ENCODE measurements at regions not wholly inside any gene's neighbourhood (a gene's known extent, or its start where the extent isn't known, plus 50 kb on each side); places are given as distances from the start of the nearest gene placed in this dataset.

DNA sequence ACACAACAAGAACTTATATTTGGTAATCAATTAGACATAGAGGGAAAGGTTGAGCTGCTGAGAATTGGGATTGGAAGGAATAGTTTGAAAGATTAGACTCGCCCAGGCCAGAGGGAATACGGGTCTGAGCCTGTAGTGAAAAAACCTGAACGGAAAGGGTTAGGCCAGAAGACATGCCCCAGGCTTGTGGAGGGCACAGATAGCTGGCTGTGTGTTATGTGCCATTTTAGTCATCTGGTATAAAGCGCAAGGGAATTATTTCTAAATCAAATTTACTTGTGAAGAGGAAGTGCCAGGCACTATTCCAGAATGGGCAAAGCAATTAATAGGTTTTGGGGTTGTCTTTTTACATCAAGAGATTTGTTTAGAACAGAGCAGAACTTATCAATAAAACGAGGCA is 187.5 kb upstream of the ANKRD50 start:
- FAIRE-seq (no peak), DNase-seq (ENCODE audit: low spot score) (no peak)

DNA sequence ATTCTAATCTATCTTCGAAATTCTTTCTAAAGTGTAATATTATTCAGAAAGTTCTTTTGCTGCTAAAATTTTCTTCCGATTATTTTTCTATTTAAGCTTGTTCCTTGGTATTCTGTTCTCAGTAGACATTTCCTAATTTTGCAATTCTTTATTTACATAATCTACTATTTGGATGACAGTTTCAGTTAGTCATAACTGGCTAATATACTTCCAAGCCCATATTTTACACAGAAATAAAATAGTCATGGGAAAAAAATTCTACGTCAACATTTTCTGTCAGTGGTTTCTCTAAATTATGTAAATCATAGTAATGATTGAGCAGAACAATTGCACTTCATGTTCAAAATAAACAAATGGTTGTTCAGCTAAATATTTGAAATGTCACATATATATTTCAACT is 178.0 kb upstream of the ANKRD50 start:
- FAIRE-seq (no peak), DNase-seq (ENCODE audit: low spot score) (no peak)

DNA sequence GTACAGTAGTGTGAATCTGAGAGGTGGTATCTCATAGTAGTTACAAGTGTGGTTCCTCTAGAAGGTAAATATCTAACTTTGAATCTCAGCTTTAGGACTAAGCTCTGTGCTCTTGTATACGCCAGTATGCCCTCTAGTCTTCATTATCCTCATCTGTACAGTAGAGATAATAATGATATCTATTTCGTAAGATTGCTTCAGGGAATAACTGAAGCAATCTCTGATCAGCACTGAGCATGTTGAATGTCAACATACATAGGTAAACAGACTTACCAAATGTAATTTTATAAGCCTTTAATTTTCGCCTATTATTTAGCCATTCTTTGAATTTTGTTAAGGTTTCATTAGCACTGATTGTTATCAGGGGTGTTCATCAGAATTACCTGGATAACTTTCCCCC is 175.2 kb upstream of the ANKRD50 start:
- no peak for FAIRE-seq
- no peak for DNase-seq (ENCODE audit: low spot score)

DNA sequence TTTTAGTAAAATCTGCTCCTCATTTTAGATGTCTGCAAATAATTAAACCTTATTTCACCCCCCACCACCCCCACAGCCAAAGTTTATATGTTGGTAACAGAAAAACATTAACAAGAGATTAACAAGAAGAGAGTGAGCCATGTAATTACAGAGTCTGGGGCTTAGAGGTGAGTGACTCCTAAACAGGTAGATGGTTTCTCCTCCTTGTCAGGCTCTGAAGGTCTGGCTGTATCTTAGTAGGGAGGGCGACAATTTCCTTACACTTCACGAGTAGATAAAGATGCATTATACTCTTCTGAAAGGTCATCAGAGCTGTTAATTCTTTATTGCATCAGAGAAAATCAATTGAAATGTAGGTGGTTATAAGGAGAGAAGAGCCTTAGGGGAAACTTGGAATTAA is 171.8 kb upstream of the ANKRD50 start:
- DNase-seq (ENCODE audit: low spot score), result no peak
- no peak for FAIRE-seq

DNA sequence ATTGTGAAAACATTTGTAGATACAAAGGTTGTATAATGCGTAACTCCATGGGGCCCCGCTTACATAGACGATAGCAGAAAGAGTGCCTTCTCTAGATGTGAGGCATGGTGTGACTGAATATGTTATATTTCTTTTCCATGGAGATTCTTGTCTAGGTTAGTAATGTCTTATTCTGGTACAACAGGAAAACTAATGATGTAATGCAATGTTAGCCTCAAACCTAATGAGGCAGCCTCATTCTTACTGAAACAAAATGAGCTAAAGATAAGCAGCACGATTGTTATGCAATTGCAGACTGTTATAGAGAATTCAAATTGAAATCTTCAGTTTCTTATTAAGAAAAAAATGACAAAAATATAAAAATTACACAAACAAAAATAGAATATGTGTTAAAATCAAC is 171.1 kb upstream of the ANKRD50 start:
- DNase-seq (ENCODE audit: low spot score), result no peak
- no peak for FAIRE-seq

DNA sequence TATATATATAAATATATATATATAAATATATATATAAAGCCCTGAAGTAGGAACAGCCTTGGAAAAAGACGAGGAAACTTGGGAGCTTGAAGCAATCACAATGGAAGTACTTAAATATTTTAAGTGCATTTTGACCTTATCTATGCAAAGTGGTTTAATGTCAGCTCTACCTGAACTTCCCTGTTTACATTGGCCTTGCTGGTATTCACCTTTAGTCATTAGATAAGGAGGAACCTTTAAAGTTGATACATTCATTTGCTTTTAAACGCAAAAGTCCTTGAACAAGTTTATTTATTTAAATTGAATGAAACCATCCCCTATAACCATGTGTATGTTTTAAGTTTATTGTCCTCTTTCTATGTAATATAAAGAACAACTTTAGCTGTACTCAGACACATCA is 166.7 kb upstream of the ANKRD50 start:
- FAIRE-seq, result no peak
- no peak for DNase-seq (ENCODE audit: low spot score)

DNA sequence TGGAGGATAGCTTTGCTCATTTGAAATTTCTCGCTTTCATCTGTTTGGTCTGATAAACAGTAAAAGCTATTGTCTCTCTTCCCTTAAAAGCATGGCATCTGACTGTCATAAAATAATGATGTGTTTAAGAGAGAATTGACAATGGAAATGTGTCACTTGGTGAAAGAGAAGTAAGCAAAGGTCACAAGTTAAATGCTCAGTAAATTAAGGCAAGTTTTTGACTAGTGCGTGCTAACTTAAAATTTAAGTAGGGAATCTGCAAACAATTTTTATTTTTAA is 161.6 kb upstream of the ANKRD50 start:
- FAIRE-seq (no peak), DNase-seq (ENCODE audit: low spot score) (no peak)

DNA sequence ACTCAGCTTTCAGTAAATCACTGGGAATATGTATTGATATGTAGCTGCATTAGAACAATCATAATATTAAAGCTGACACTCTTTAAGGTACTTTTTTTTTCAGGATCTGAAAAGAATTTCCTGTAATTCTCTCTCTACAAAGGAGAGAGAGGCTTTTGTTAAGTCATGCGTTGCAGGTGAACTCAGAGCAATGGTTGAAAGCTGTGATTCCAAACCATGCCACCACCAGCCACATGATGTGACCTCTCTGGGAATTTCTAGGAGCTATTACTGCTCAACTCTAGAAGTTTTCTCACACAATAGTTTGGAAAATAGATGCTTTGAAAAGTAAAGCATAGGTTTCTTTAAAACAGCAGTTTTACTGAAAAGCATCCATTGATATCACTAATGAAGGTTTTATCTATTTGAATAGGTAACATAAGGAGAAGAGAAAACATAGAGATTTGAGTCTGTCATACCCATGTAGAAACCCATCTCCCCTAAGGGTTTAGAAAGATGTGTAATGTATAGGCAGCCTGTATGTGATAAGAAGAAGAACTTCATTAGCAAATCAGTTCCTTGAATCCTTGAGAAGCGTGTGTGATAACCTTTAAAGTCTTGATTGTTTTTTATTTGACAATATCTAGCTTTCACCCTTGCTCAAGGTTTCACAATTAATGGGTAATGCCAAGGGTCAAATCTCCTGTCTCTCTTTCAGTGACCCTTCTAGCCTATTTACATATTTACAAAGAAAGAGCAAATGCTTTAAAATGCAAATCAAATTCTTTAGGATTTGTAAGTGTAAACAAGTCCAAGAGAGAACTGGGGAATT is 161.0 kb upstream of the ANKRD50 start:
- DNase-seq (ENCODE audit: low spot score) (no peak), FAIRE-seq (no peak)

DNA sequence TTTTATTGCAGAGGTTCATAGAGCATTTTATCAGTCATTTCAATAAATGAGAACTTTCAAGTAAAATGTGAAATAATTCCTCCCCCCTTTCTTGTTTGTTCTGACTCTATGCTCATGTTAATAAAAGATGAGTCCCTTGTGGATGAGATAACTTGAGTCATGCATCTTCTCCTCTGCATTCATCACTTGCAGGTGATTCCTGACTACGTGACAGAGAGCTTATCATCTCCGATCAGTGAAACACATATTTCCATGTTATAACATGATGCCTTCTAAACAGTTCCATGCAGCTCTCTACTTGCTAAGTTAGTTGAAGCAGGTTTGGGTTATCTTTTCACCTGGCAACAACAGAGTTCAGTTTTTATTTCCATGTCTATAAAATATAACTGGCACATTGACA is 160.1 kb upstream of the ANKRD50 start:
- DNase-seq (ENCODE audit: low spot score), result no peak
- no peak for FAIRE-seq

DNA sequence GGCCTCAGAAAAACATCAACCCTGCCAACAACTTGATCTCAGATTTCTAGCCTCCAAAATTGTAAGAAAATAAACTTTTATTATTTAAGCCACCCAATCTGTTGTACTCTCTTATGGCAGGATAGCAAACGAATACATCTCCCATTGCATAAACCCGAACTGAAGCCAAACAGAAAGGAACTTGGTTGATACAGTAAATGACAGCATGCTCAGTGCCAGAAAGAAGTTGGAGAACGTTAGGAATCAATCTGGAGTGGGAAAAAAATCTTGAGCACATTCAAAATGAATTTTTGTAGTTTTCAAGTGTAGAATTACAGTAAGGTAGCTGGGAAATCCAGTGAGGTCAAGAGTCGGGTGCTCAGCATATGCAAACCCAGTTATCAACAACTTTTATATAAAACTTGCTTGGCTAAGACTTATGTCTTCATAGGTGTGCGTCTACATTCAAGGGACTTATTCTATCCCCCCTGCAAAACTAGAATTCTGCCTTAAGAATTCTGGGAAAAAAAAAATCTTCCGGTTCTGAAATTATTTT is 157.5 kb upstream of the ANKRD50 start:
- FAIRE-seq (no peak), DNase-seq (ENCODE audit: low spot score) (no peak)

DNA sequence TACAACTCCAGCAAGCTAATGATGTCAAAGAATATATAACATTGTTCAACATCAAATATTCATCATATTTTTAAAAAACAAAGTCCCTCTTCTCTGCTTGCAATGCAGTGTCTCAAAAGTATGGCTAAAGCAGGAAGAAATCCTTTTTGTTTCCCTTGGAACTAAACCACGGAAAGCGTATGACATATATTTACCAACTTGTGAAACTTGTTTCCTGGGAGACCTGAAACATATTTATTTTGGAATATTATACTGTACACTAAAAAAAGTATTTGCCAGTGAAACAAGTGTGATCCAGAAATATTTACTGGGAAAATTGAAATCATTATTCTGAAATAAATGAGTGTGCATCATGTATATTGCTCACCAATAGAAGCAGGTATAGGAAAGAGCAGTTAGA is 156.0 kb upstream of the ANKRD50 start:
- FAIRE-seq (no peak), DNase-seq (ENCODE audit: low spot score) (no peak)

DNA sequence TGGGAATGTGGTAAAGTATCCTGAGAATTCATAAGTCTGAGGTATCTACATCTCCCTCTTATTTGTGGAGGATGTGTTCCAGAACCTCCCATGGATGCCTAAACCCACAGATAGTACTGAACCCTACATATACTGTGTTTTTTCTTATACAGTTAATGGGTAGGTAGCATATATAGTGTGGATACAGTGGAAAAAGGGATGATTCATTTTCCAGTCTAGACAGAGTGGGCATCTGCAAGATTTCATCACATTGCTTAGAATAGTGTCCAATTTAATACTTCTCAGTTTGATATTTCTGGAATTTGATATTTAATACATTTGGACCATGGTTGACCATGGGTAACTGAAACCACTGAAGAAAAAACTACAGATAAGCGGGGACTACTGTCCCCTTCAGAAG is 155.0 kb upstream of the ANKRD50 start:
- DNase-seq (ENCODE audit: low spot score) (no peak), FAIRE-seq (no peak)

DNA sequence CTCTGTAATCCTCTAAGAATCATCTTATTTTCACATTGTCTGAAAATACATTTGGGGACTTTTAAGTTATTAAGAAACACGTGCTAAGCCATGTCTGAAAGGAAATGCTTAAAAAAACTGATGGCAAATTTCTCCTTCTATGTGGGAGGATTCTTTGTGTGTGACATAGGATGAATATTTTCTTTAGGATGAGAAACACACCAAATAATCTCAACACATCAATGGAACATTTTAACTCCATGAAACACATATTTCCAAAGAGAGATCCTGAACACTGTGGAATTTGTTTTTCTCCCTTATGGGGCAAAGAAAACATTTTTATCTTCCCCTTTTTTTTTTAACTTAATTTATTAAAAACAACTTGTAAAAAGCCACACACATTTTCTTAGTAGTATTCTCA is 153.8 kb upstream of the ANKRD50 start:
- DNase-seq (ENCODE audit: low spot score), result no peak
- no peak for FAIRE-seq

DNA sequence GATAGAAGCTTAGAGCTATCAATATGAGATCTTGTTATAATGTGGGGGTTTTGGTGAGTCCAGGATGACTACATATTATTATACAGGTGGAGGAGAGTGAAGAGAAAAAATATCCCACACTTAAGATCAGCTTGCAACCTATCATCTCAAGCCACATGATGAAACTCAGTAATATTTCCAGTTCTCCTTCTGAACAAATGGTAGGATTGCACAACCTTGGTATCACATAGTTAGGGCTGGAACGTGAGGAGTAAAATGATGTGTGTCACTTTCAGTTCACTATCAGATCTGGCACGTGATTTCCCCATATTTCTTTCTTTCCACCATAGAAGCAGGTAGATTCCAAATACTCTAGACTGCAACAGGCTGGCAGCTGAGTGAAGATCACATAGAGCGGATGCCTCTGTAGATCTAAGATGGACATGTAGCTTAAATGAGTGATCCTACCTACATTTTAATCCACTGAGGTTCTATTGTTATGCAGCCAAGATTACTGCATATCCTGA is 150.6 kb upstream of the ANKRD50 start:
- FAIRE-seq (no peak), DNase-seq (ENCODE audit: low spot score) (no peak)

DNA sequence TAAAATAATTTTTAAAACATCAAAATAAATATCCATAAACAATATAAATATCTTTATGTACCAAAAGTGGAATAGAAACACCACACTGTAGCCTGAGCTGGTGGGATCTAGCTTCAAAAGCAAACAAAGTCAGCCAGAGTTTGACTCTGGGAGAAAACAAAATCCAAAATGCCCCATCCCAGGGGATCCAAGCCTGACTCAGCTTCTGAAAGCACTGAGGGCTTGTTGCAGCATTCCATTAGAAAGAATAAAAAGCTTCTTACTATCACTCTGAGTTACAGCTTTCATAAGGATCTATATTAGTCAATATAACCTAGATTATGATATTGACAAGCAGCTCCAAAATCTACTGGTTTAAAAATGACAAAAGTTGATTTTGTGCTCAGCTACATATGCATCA is 149.7 kb upstream of the ANKRD50 start:
- no peak for FAIRE-seq
- DNase-seq (ENCODE audit: low spot score), result no peak

DNA sequence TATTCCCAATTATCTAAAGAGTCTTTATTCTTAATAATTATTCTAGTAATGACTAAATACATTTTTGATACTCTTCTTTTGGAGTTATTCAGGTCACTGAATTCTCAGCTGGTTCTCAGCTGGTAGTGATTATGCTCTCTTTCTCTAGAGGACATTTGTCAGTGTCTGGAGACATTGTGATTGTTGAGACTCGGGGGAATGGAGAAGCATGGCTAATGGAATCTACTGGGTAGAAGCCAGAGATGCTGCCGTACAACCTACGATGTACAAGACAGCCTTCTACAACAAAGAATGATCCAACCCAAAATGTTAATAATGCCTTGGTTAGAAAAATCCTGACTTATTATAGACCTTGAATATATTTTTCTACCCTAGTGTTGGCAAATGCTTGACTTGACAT is 149.2 kb upstream of the ANKRD50 start:
- FAIRE-seq (no peak), DNase-seq (ENCODE audit: low spot score) (no peak)

DNA sequence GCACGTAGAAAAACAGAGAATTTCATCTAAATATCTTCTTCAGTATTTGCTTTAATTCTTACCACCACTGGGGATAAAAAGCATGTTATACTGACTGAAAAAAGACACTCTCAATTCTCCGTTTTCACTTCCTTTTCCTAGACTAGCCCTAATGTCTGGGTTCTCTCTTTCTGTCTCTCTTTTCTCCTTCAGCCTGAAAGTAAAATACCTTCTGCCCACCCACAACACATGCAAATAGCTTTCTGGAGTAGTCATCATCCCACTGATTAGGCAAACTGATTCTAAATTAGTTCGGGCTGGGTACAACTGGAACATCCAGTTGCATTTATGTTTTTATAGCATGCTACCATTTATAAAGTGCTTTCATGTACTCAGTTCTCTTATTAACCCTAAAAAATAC is 142.4 kb upstream of the ANKRD50 start:
- FAIRE-seq (no peak), DNase-seq (ENCODE audit: low spot score) (no peak)

DNA sequence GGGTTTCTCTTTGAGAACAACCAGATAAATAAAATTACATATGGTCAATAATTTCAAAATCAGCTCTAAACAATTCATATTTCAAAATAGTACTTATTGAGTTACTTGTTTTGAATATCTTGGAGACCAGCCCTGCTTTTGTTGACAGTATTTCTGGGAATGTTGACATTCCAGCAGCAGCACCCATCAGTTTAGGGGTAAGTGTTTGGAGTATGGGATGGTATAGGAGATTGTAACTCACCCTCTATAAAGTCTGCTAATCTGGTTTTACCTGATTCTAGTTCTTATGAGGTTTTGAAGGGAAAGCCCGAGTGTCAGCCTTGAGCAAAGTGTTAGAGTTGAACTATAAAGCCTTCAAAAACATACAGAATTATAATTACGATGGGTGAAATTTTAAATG is 139.2 kb upstream of the ANKRD50 start:
- DNase-seq (ENCODE audit: low spot score), result no peak
- no peak for FAIRE-seq

DNA sequence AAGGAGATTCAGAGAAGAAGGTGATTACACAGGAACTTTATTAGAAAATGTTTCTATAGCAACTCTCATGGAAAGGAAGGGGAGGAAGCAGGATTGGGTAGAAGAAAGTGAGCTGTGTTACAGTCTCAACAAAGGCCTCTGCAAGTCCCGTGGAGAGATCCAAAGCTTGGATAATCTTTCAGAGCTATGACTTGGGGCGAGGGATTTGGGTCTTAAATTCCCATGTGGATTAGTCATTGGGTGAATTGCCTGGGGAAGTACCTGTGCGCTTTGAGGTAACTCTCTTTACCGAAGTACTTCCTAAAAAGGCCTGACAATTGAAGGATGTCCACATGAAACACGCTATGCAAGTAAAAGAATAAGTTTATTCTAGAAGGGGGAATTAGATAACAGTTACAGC is 133.8 kb upstream of the ANKRD50 start:
- DNase-seq (ENCODE audit: low spot score) (no peak), FAIRE-seq (no peak)

DNA sequence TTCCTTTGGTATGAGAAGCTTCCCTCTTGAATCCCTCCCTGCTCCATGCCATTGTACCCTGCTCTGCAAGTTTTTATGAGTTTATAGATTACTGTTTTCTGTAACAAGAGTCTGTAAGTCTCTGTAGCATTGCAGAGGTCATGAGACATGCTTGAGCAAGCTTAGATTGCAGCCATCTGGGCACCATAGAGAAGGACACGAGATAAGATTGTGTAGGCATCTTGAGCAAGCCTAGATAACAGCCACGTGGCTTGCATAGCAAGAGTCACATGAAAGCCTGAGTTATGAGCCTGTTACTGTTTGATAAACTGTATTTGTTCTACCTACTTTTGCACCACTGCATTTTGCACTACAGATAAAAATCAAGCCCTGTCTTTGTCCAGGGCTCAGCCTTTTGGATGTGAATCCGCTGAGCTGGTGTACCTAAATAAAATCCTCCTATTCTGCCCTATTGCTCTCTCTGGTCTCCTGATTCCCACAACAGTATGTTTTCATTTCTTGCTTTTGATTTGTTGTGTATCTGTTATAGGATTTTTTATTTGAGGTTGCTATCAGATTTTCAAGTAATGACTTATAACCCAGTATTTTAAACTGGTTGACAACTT is 127.4 kb upstream of the ANKRD50 start:
- no peak for FAIRE-seq
- DNase-seq (ENCODE audit: low spot score), result no peak

DNA sequence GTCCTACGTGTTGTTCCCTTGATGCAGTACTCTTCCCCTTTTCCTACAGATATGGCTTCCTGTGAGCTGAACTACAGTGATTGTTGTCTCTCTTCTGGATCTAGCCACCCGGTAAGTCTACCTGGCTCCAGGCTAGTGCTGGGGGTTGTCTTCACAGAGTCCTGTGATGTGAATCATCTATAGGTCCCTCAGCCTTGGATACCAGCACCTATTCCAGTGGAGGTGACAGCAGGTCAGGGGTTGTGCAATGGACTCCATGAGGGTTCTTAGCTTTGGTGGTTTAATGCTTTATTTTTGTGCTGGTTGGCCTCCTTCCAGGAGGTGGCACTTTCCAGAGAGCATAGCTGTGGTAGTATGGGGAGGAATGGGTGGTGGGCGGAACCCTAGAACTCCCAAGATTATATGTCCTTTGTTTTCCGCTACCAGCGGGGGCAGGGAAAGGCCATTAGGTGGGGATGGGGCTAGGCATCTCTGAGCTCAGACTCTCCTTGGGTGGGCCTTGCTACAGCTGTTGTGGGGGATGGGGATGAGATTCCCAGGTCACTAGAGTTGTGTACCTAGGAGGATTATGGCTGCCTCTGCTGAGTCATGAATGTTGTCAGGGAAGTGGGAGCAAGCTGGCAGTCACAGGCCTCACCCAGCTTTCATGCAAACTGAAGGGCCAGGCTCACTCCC is 121.4 kb upstream of the ANKRD50 start:
- FAIRE-seq (no peak), DNase-seq (ENCODE audit: low spot score) (no peak)

DNA sequence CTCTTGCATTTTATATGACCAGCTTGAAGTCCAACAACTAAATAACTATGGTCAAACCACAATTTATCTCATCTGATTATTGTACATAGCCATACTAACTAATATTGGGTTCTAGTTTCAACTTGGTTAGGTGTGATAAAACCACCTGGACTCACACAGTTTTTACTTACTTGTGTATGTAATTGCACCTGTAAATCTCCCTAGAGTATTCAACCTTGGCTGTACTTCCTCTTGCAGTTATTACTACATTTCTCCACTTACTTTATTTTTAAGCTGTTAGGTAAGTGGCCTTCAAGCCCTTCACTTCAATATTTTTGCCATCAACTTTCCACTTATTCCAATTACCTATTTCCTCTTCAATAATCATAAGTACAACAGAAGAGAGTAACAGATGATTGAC is 115.8 kb upstream of the ANKRD50 start:
- DNase-seq (ENCODE audit: low spot score), result no peak
- no peak for FAIRE-seq

DNA sequence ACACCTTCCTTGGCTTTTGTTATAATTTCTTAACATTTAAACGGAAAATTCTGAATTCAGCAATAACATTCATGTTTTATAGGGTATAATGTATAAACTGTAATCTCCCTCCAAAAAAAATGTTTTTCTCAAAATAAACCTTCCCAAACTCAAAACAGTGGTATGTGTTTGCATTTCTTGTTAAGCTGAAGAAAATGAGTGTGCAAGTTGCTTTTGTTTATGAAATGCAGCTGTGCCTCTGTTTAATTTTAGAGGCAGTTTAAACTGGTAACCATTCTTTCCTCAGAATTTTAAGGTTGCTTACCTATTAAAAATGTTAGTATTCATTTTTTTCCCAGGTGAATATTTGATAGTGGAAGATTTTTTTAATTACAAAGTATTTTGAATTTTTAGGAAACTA is 105.0 kb upstream of the ANKRD50 start:
- no peak for FAIRE-seq
- DNase-seq (ENCODE audit: low spot score), result no peak
